ENCODE measurements at regions not wholly inside any gene's neighbourhood (a gene's known extent, or its start where the extent isn't known, plus 50 kb on each side); places are given as distances from the start of the nearest gene placed in this dataset.

- Mint-ChIP-seq H3K9me3 (ENCODE audit: unreplicated experiment) (peaks cover 3% of the 10 kb centered on the region), H3K27me3 (ENCODE audit: unreplicated experiment) (peaks cover 5% of the 10 kb centered on the region), H3K36me3 (ENCODE audit: low read depth, unreplicated experiment) (no peaks in the 10 kb centered on the region), H3K27ac (ENCODE audit: unreplicated experiment) (no peak overlapping the region), H3K4me3 (ENCODE audit: unreplicated experiment) (no peak overlapping the region), H3K4me1 (ENCODE audit: unreplicated experiment) (peaks cover 4% of the 10 kb centered on the region)
- TF ChIP-seq CTCF (IDR thresholded peaks at IDR 0.05; ENCODE audit: unreplicated experiment), result no peak
- no peak for DNase-seq (ENCODE audit: low spot score)
Measured at GRCh38 chr3:194056731-194057415, 79.1 kb upstream of the HES1 start.

- Mint-ChIP-seq H3K27me3 (ENCODE audit: unreplicated experiment) (peaks cover 5% of the 10 kb centered on the region), H3K4me3 (ENCODE audit: unreplicated experiment) (no peak overlapping the region), H3K9me3 (ENCODE audit: unreplicated experiment) (no peaks in the 10 kb centered on the region), H3K27ac (ENCODE audit: unreplicated experiment) (no peak overlapping the region), H3K4me1 (ENCODE audit: unreplicated experiment) (peaks cover 4% of the 10 kb centered on the region), H3K36me3 (ENCODE audit: low read depth, unreplicated experiment) (no peaks in the 10 kb centered on the region)
- TF ChIP-seq CTCF (IDR thresholded peaks at IDR 0.05; ENCODE audit: unreplicated experiment), result no peak
- DNase-seq (ENCODE audit: low spot score), result no peak
Measured at GRCh38 chr3:194057570-194058188, 78.3 kb upstream of the HES1 start.

GRCh38 chr3:194058189-194058571, 77.8 kb upstream of the HES1 start:
- peaks cover 5% of the 10 kb centered on the region for H3K27me3 Mint-ChIP-seq (ENCODE audit: unreplicated experiment)
- peak; percentile 48 for DNase-seq (ENCODE audit: low spot score)
- no peaks in the 10 kb centered on the region for H3K9me3 Mint-ChIP-seq (ENCODE audit: unreplicated experiment)
- H3K4me3 Mint-ChIP-seq (ENCODE audit: unreplicated experiment), result no peak overlapping the region
- TF ChIP-seq CTCF (IDR thresholded peaks at IDR 0.05; ENCODE audit: unreplicated experiment), result no peak
- H3K4me1 Mint-ChIP-seq (ENCODE audit: unreplicated experiment), result peaks cover 4% of the 10 kb centered on the region
- no peak overlapping the region for H3K27ac Mint-ChIP-seq (ENCODE audit: unreplicated experiment)
- no peaks in the 10 kb centered on the region for H3K36me3 Mint-ChIP-seq (ENCODE audit: low read depth, unreplicated experiment)

GRCh38 chr3:194058753-194059152, 77.2 kb upstream of the HES1 start:
- Mint-ChIP-seq H3K27ac (ENCODE audit: unreplicated experiment) (no peak overlapping the region), H3K4me1 (ENCODE audit: unreplicated experiment) (peaks cover 4% of the 10 kb centered on the region), H3K36me3 (ENCODE audit: low read depth, unreplicated experiment) (no peaks in the 10 kb centered on the region), H3K9me3 (ENCODE audit: unreplicated experiment) (no peaks in the 10 kb centered on the region), H3K4me3 (ENCODE audit: unreplicated experiment) (no peak overlapping the region), H3K27me3 (ENCODE audit: unreplicated experiment) (peaks cover 5% of the 10 kb centered on the region)
- no peak for TF ChIP-seq CTCF (IDR thresholded peaks at IDR 0.05; ENCODE audit: unreplicated experiment)
- DNase-seq (ENCODE audit: low spot score), result no peak

GRCh38 chr3:194061421-194062030, 74.4 kb upstream of the HES1 start:
- no peak for TF ChIP-seq CTCF (IDR thresholded peaks at IDR 0.05; ENCODE audit: unreplicated experiment)
- H3K4me3 Mint-ChIP-seq (ENCODE audit: unreplicated experiment), result no peak overlapping the region
- H3K4me1 Mint-ChIP-seq (ENCODE audit: unreplicated experiment), result peaks cover 4% of the 10 kb centered on the region
- H3K36me3 Mint-ChIP-seq (ENCODE audit: low read depth, unreplicated experiment), result no peaks in the 10 kb centered on the region
- no peak for DNase-seq (ENCODE audit: low spot score)
- no peak overlapping the region for H3K27ac Mint-ChIP-seq (ENCODE audit: unreplicated experiment)
- peaks cover 6% of the 10 kb centered on the region for H3K27me3 Mint-ChIP-seq (ENCODE audit: unreplicated experiment)
- no peaks in the 10 kb centered on the region for H3K9me3 Mint-ChIP-seq (ENCODE audit: unreplicated experiment)

Data from endothelial cell (in vitro differentiated cells).